HepG2 (cell line): ENCODE measurements at regions not wholly inside any gene's neighbourhood (a gene's known extent, or its start where the extent isn't known, plus 50 kb on each side); places are given as distances from the start of the nearest gene placed in this dataset.

ENCODE experiments used
- ATAC-seq: fragments of 200-7000 bp; cut with Tn5 transposase; 3 replicates; pipeline ENCODE4 v1.9.1; 2020; ENCODE audit warnings: mild to moderate bottlenecking, moderate library complexity
- BruUV-seq: library from RNA; stranded (reverse); fragments of 400-500 nt; replicated peaks from 2 replicates; lab custom pipeline; 2021; lab: Mats Ljungman, UMichigan
- CTCF ChIA-PET: fragments of 300-600 bp; formaldehyde crosslinking; extraction: SDS; loops from one replicate; lab custom pipeline; 2021; ENCODE audit warnings: low total read pairs, inconsistent platforms, low intra/inter-chr PET ratio; lab: Yijun Ruan, JAX
- POLR2A ChIA-PET: fragments of 350-600 bp; sonication (Branson Sonifier 250); formaldehyde crosslinking; loops from one replicate; lab custom pipeline; 2020; ENCODE audit warnings: antibody characterized with exemption, inconsistent platforms; lab: Yijun Ruan, JAX
- DNase-seq: peaks from one replicate; pipeline ENCODE4 v3.0.0-alpha.2; 2015; ENCODE audit warnings: low spot score
- FAIRE-seq: peaks from 3 replicates; lab custom pipeline; 2011; peaks lifted over from hg19 to GRCh38; lab: Jason Lieb, UNC
- H2AFZ ChIP-seq: one replicate; pipeline ENCODE4 v1.6.1; 2011; ENCODE audit warnings: low read length, inconsistent platforms
- H3K27ac ChIP-seq: fragments of 300-600 bp; 3 replicates; pipeline ENCODE4 v1.8.0; 2011; ENCODE audit warnings: mixed run types, mild to moderate bottlenecking, mixed read lengths, low read length, inconsistent platforms; ENCODE audit not compliant: insufficient read depth; ENCODE audit errors: extremely low read length
- H3K27me3 ChIP-seq, 2 experiments: fragments of 200-600 bp in 1 of 2; 2 replicates in 1 of 2; 3 replicates in 1 of 2; pipeline versions ENCODE4 v1.6.0 to v1.8.0; 2011; ENCODE audit warnings: low read length in 2 of 2, mild to moderate bottlenecking in 2 of 2, moderate library complexity in 2 of 2, inconsistent platforms in 1 of 2; ENCODE audit not compliant: insufficient read depth in 2 of 2, control insufficient read depth in 1 of 2
- H3K36me3 ChIP-seq, 2 experiments: fragments of 200-600 bp in 1 of 2; replicated peaks in 1 of 2; 2 replicates in 1 of 2; 3 replicates in 1 of 2; pipeline versions ENCODE4 v1.5.1 to v1.8.0; 2011; ENCODE audit warnings: low read length in 2 of 2, inconsistent platforms in 1 of 2; ENCODE audit not compliant: insufficient read depth in 2 of 2, control insufficient read depth in 1 of 2
- H3K4me1 ChIP-seq: 2 replicates; pipeline ENCODE4 v1.5.1; 2012; ENCODE audit warnings: low read length, inconsistent platforms; ENCODE audit not compliant: insufficient read depth
- H3K4me2 ChIP-seq: 2 replicates; pipeline ENCODE4 v1.6.0; 2011; ENCODE audit warnings: low read depth, low read length, inconsistent platforms
- H3K4me3 ChIP-seq, 3 experiments: fragments of 200-600 bp in 1 of 3; sonication (generic), shearing (Covaris generic) in 1 of 3; replicated peaks in 1 of 3; 2 replicates each; pipeline ENCODE4 v1.5.1; 2011 to 2016; ENCODE audit warnings: low read length in 3 of 3, inconsistent platforms in 2 of 3, low read depth in 2 of 3, mild to moderate bottlenecking in 2 of 3, control low read depth in 1 of 3, mixed read lengths in 1 of 3; ENCODE audit not compliant: insufficient read depth in 1 of 3
- H3K79me2 ChIP-seq: one replicate; pipeline ENCODE4 v1.6.1; 2011; ENCODE audit warnings: low read length, inconsistent platforms; ENCODE audit not compliant: insufficient read depth
- H3K9ac ChIP-seq: 2 replicates; pipeline ENCODE4 v1.6.0; 2011; ENCODE audit warnings: mild to moderate bottlenecking, low read depth, low read length, inconsistent platforms; ENCODE audit not compliant: insufficient read depth
- H3K9me3 ChIP-seq: 2 replicates; pipeline ENCODE4 v1.5.1; 2012; ENCODE audit warnings: mild to moderate bottlenecking, low read length
- H4K20me1 ChIP-seq: 2 replicates; pipeline ENCODE4 v1.6.0; 2011; ENCODE audit warnings: inconsistent platforms, mild to moderate bottlenecking, low read length, moderate library complexity; ENCODE audit not compliant: insufficient read depth
- ATF7 ChIP-seq, 2 experiments: fragments of 450-650 bp in 1 of 2; sonication (generic) in 1 of 2; formaldehyde crosslinking in 1 of 2; IDR thresholded peaks; 2 replicates each; pipeline versions ENCODE4 v1.4.0 to v1.6.1; 2016 to 2020; ENCODE audit warnings: antibody characterized with exemption in 1 of 2, mild to moderate bottlenecking in 1 of 2, missing genetic modification reagents in 1 of 2
- GFI1 ChIP-seq: sonication (generic); formaldehyde crosslinking; IDR thresholded peaks from 2 replicates; pipeline ENCODE4 v1.5.0; 2020; ENCODE audit warnings: missing genetic modification reagents, mild to moderate bottlenecking, borderline replicate concordance
- HCFC1 ChIP-seq: fragments of 150-350 bp; IDR thresholded peaks from 2 replicates; pipeline ENCODE4 v1.6.1; 2014; ENCODE audit warnings: low read depth, low read length
- HMG20B ChIP-seq: conservative IDR thresholded peaks from 2 replicates; pipeline ENCODE4 v1.6.1; 2016; ENCODE audit warnings: missing genetic modification reagents, missing compliant biosample characterization
- ISL2 ChIP-seq: sonication (generic); formaldehyde crosslinking; IDR thresholded peaks from 2 replicates; pipeline ENCODE4 v1.5.0; 2020; ENCODE audit warnings: missing genetic modification reagents
- KDM5B ChIP-seq: sonication (generic); formaldehyde crosslinking; IDR thresholded peaks from 2 replicates; pipeline ENCODE4 v1.4.0; 2020; ENCODE audit warnings: missing genetic modification reagents, mild to moderate bottlenecking, borderline replicate concordance
- WIZ ChIP-seq: sonication (generic); formaldehyde crosslinking; IDR thresholded peaks from 2 replicates; pipeline ENCODE4 v1.5.1; 2020; ENCODE audit warnings: mild to moderate bottlenecking, missing genetic modification reagents
- ZMYM4 ChIP-seq: sonication (generic); formaldehyde crosslinking; IDR thresholded peaks from 2 replicates; pipeline ENCODE4 v1.8.1; 2023; ENCODE audit warnings: mild to moderate bottlenecking, missing genetic modification reagents
- ZNF10 ChIP-seq: sonication (generic); formaldehyde crosslinking; IDR thresholded peaks from 2 replicates; pipeline ENCODE4 v1.4.0; 2020; ENCODE audit warnings: mild to moderate bottlenecking, low read depth, missing genetic modification reagents, borderline replicate concordance
- WGBS: methylation state at CpG from one replicate; pipeline ENCODE4 v1.1.6; 2017; ENCODE audit warnings: low lambda C conversion rate; 5-methylcytosine and 5-hydroxymethylcytosine counted together
- in situ Hi-C: cut with HindIII; loops from 2 replicates; pipeline ENCODE4 v1.10.0; 2017; ENCODE audit warnings: low pct_unique_long_range_greater_than_20kb; ENCODE audit not compliant: extremely low pct_ligation_motif_present
- intact Hi-C: fragments of 100-400 bp; cut with micrococcal nuclease; formaldehyde crosslinking; loops from one replicate; pipeline ENCODE4 v1.10.0; 2022; ENCODE audit not compliant: unreplicated experiment
- TF ChIP-seq, protein P1 (sequence below): sonication (generic); formaldehyde crosslinking; IDR thresholded peaks from 2 replicates; pipeline ENCODE4 v1.8.0; 2022; ENCODE audit warnings: mild to moderate bottlenecking, missing genetic modification reagents, moderate library complexity
- TF ChIP-seq, protein P2 (sequence below): sonication (generic); formaldehyde crosslinking; IDR thresholded peaks from 2 replicates; pipeline ENCODE4; 2020; ENCODE audit warnings: missing genetic modification reagents, mild to moderate bottlenecking, borderline replicate concordance
- TF ChIP-seq, protein P3 (sequence below): sonication (generic); formaldehyde crosslinking; IDR thresholded peaks from 2 replicates; pipeline ENCODE4 v1.5.0; 2020; ENCODE audit warnings: missing genetic modification reagents
- TF ChIP-seq, protein P4 (sequence below): sonication (generic); IDR thresholded peaks from 2 replicates; pipeline ENCODE4 v1.6.1; 2016; ENCODE audit warnings: low read depth, borderline replicate concordance
- TF ChIP-seq, protein P5 (sequence below): sonication (generic); formaldehyde crosslinking; IDR thresholded peaks from 2 replicates; pipeline ENCODE4 v1.5.0; 2020; ENCODE audit warnings: missing genetic modification reagents, mild to moderate bottlenecking, borderline replicate concordance

DNA sequence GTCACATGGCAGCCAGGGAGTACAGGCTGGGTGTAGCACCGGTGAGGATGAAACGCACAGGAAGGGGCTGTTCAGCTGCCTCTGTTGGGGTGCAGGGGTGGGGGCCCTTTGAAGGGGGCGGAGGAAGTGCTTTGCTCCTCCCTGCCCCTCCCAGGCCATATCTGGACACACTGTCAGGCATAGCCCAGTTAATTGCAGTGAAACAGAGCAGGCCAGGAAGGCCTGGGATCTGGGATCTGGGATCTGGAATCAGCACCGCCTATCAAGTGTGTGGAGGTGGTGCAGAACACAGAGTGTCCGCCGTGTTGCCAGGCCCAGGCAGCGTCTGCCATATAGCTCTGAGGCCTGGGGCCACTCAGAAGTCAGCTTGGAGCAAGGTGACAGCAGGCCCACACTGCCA, 85.5 kb upstream of the EPCAM start (continued):
- TF ChIP-seq WIZ (CRISPR knock-in tag) = no peak
- TF ChIP-seq, all 625 proteins: peak for 0

DNA sequence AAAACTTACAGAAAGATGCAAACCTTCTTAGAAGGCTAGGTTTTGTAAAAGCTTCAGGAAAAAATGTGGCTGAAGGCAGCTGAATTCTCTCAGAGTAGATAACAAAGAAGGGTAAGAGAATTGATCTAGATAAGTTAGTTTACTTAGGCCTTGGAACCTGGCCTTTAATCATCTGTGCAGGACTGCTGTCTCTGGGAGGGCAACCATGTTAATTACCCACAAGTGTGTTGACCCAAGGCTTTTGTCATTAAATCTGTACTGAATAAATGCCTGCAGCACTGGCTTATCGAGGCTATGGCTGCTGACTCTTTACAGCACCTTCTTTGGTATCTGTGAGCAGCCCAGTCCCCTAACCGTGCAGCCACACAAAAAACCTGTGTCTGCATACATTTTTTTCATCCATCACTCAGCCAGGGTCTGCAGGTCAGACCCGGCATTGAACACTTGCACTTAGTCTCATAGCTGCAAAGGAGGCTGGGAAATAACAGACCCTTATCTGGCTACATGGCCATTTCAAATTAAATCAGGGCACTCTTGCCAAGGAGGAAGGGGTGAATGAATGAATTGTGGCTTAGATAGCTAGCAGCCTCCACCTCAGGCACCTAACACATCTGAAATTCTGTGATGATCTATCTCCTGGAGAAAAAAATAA, 86.4 kb upstream of the EPCAM start:
- no peak overlapping the region for H3K4me2 ChIP-seq
- CTCF ChIA-PET = no interaction called here
- no peaks in the 10 kb centered on the region for H3K79me2 ChIP-seq
- H4K20me1 ChIP-seq = no peaks in the 10 kb centered on the region
- no peaks in the 10 kb centered on the region for H3K36me3 ChIP-seq
- DNase-seq = peak; percentile 73
- H3K9me3 ChIP-seq = peaks cover 23% of the 10 kb centered on the region
- BruUV-seq = no TSS peak
- peak; percentile 38; the same call in 1 of the 3 replicates for ATAC-seq
- H2AFZ ChIP-seq = no peak overlapping the region
- no peak overlapping the region for H3K27ac ChIP-seq
- H3K4me1 ChIP-seq = peaks cover 17% of the 10 kb centered on the region
- POLR2A ChIA-PET = interaction anchor here (1.7 kb wide), 1 partner anchor 27 kb away, joined by 3 read pairs; no protein-coding TSS in a partner anchor
- FAIRE-seq = no peak
- in situ Hi-C loops = no loop called here
- 48% methylated on average over 3 of the region's 3 CpGs for WGBS
- intact Hi-C loops = no loop called here
- H3K4me3 ChIP-seq = no peak overlapping the region
- H3K27me3 ChIP-seq = no peaks in the 10 kb centered on the region
- no peak overlapping the region for H3K9ac ChIP-seq
- TF ChIP-seq GFI1 (CRISPR knock-in tag) = peak; percentile 74
- TF ChIP-seq, protein P1, sequence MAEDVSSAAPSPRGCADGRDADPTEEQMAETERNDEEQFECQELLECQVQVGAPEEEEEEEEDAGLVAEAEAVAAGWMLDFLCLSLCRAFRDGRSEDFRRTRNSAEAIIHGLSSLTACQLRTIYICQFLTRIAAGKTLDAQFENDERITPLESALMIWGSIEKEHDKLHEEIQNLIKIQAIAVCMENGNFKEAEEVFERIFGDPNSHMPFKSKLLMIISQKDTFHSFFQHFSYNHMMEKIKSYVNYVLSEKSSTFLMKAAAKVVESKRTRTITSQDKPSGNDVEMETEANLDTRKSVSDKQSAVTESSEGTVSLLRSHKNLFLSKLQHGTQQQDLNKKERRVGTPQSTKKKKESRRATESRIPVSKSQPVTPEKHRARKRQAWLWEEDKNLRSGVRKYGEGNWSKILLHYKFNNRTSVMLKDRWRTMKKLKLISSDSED (CRISPR knock-in tag) = no peak
- TF ChIP-seq, protein P2, sequence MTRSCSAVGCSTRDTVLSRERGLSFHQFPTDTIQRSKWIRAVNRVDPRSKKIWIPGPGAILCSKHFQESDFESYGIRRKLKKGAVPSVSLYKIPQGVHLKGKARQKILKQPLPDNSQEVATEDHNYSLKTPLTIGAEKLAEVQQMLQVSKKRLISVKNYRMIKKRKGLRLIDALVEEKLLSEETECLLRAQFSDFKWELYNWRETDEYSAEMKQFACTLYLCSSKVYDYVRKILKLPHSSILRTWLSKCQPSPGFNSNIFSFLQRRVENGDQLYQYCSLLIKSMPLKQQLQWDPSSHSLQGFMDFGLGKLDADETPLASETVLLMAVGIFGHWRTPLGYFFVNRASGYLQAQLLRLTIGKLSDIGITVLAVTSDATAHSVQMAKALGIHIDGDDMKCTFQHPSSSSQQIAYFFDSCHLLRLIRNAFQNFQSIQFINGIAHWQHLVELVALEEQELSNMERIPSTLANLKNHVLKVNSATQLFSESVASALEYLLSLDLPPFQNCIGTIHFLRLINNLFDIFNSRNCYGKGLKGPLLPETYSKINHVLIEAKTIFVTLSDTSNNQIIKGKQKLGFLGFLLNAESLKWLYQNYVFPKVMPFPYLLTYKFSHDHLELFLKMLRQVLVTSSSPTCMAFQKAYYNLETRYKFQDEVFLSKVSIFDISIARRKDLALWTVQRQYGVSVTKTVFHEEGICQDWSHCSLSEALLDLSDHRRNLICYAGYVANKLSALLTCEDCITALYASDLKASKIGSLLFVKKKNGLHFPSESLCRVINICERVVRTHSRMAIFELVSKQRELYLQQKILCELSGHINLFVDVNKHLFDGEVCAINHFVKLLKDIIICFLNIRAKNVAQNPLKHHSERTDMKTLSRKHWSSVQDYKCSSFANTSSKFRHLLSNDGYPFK (CRISPR knock-in tag) = no peak
- TF ChIP-seq, protein P3, sequence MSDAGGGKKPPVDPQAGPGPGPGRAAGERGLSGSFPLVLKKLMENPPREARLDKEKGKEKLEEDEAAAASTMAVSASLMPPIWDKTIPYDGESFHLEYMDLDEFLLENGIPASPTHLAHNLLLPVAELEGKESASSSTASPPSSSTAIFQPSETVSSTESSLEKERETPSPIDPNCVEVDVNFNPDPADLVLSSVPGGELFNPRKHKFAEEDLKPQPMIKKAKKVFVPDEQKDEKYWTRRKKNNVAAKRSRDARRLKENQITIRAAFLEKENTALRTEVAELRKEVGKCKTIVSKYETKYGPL = no peak
- no peak for TF ChIP-seq ZNF10 (CRISPR knock-in tag)
- TF ChIP-seq, protein P4, sequence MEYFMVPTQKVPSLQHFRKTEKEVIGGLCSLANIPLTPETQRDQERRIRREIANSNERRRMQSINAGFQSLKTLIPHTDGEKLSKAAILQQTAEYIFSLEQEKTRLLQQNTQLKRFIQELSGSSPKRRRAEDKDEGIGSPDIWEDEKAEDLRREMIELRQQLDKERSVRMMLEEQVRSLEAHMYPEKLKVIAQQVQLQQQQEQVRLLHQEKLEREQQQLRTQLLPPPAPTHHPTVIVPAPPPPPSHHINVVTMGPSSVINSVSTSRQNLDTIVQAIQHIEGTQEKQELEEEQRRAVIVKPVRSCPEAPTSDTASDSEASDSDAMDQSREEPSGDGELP = 0 out of 2 replicates have a peak, but pooled peaks have one; percentile 18
- 0 out of 2 replicates have a peak, but pooled peaks have one; percentile 54 for TF ChIP-seq HMG20B (CRISPR knock-in tag)
- TF ChIP-seq HCFC1 = no peak
- 0 out of 2 replicates have a peak, but pooled peaks have one; percentile 27 for TF ChIP-seq ZMYM4
- TF ChIP-seq, protein P5, sequence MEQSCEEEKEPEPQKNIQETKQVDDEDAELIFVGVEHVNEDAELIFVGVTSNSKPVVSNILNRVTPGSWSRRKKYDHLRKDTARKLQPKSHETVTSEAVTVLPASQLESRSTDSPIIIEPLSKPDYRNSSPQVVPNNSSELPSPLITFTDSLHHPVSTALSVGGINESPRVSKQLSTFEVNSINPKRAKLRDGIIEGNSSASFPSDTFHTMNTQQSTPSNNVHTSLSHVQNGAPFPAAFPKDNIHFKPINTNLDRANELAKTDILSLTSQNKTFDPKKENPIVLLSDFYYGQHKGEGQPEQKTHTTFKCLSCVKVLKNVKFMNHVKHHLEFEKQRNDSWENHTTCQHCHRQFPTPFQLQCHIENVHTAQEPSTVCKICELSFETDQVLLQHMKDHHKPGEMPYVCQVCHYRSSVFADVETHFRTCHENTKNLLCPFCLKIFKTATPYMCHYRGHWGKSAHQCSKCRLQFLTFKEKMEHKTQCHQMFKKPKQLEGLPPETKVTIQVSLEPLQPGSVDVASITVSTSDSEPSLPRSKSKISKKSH (CRISPR knock-in tag) = 0 out of 2 replicates have a peak, but pooled peaks have one; percentile 56
- peak; percentile 86 for TF ChIP-seq ISL2 (CRISPR knock-in tag)
- TF ChIP-seq WIZ (CRISPR knock-in tag) = no peak
- no peak for TF ChIP-seq ATF7 (IDR thresholded peaks at IDR 0.05)
- no peak for TF ChIP-seq ATF7 (CRISPR knock-in tag; IDR thresholded peaks at IDR 0.05)
- no peak for TF ChIP-seq KDM5B (CRISPR knock-in tag)
